SK-N-MC (cell line): ENCODE measurements at regions not wholly inside any gene's neighbourhood (a gene's known extent, or its start where the extent isn't known, plus 50 kb on each side); places are given as distances from the start of the nearest gene placed in this dataset.

Source experiments
- DNase-seq: peaks from one replicate; pipeline ENCODE4 v3.0.0-alpha.2; 2011; ENCODE audit warnings: low read depth, low spot score
- H3K27ac ChIP-seq: fragments of 200-600 bp; sonication (generic); 2 replicates; pipeline ENCODE4 v1.5.1; 2016; ENCODE audit warnings: mixed run types
- H3K36me3 ChIP-seq: fragments of 200-600 bp; sonication (generic); 2 replicates; pipeline ENCODE4 v1.6.1; 2017; ENCODE audit warnings: antibody characterized with exemption, low read length, mixed read lengths; ENCODE audit not compliant: insufficient read depth
- H3K4me3 ChIP-seq: fragments of 200-600 bp; sonication (generic); 2 replicates; pipeline ENCODE4 v1.5.1; 2016
- H3K9ac ChIP-seq: fragments of 200-600 bp; sonication (generic); 2 replicates; pipeline ENCODE4 v1.8.0; 2017; ENCODE audit warnings: mixed run types, mixed read lengths; ENCODE audit not compliant: insufficient read length
- H3K9me3 ChIP-seq: fragments of 200-600 bp; sonication (generic); 2 replicates; pipeline ENCODE4 v1.6.1; 2017; ENCODE audit warnings: low read depth, mild to moderate bottlenecking, antibody characterized with exemption, low read length, moderate library complexity, mixed read lengths
- EZH2 ChIP-seq: fragments of 200-600 bp; sonication (generic); IDR thresholded peaks from one replicate; pipeline ENCODE4 v1.6.1; 2017; ENCODE audit warnings: antibody characterized with exemption
- FOXP2 ChIP-seq: optimal IDR thresholded peaks from 2 replicates; pipeline ENCODE3; 2011; ENCODE audit warnings: mild to moderate bottlenecking, moderate library complexity; ENCODE audit not compliant: insufficient read depth; ENCODE audit errors: extremely low read length, control extremely low read depth
- POLR2AphosphoS5 ChIP-seq: IDR thresholded peaks from 2 replicates; pipeline ENCODE4 v1.6.1; 2012; ENCODE audit warnings: mild to moderate bottlenecking, low read depth, low read length, borderline replicate concordance

DNA sequence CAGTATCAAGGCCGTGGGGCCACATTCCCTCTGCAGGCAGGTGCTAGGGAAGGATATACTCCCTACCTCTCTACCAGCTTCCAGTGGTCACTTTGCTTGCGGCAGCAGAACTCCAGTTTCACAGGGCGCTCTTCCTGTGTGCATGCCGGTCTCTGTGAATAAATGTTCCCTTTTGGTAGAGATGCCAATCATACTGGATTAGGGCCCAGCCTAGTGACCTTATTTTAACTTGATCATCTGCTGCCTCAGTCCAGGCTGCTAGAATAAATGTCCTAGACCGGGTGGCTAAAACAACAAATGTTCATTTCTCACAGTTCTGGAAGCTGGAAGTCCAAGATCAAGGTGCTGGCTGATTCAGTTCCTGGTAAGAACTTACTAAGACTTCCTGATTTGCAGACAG lies 198.8 kb upstream of the TMEM132C start:
- Histone ChIP-seq H3K9ac (no peak overlapping the region), H3K36me3 (no peaks in the 10 kb centered on the region), H3K9me3 (no peaks in the 10 kb centered on the region), H3K4me3 (no peak overlapping the region), H3K27ac (no peak overlapping the region)
- no peak for DNase-seq
- TF ChIP-seq EZH2 (no peak), FOXP2 (no peak), POLR2AphosphoS5 (no peak)

DNA sequence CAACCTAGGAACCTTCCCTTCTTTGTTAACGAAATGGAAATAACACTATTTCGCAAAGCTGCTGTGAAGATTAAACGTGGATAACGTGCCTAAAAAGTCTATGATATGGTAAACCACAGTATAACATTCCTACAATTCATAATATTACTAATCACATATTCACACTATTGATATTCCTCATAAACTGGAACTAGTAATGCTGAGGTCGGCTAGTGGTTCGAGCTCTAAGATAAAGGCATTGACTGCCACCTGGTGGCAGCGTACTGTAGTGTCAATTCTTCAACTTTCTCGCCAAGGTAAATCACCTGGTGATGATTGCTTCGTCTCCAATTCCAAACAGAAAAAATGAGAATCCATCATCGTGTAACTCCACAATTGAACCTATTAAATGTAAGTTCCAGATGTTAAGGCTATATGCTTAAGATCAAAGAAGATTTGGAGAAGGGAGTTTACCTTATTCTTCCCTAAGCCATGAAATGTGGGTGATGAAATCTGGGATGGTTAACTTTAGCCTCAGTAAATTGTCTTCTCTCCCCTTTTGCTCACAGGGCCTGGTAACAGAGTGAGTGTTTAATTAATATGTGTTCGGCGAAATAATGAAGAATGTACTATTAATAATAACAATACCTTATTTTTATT lies 197.5 kb upstream of the TMEM132C start:
- H3K4me3 ChIP-seq: no peak overlapping the region
- H3K27ac ChIP-seq: no peak overlapping the region
- peak; percentile 26 for DNase-seq
- no peaks in the 10 kb centered on the region for H3K36me3 ChIP-seq
- no peaks in the 10 kb centered on the region for H3K9me3 ChIP-seq
- H3K9ac ChIP-seq: no peak overlapping the region
- TF ChIP-seq FOXP2 (no peak), EZH2 (no peak), POLR2AphosphoS5 (no peak)

DNA sequence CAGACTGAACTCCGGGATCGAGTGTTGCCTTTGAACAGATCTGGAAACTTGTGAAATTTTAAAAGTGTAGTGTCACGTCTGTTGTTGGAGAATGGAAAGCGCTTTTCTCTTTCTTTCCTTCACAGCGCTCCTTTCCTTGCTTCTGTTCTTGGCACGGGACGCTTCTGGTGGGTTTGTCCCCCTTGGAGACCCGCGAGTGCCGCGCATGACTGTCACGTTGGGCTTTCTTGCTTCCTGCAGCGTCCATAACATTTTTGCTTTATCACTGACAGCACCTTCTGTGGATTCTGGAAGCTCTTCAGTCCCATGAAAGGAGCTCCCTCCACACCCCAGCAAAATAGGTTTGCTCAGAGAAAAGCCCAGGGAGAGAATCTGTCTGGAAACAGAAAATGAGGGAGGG lies 193.0 kb upstream of the TMEM132C start:
- H3K9me3 ChIP-seq: no peaks in the 10 kb centered on the region
- no peaks in the 10 kb centered on the region for H3K36me3 ChIP-seq
- H3K27ac ChIP-seq: no peak overlapping the region
- DNase-seq: no peak
- TF ChIP-seq EZH2 (no peak), FOXP2 (no peak), POLR2AphosphoS5 (no peak)
- H3K9ac ChIP-seq: no peak overlapping the region
- no peak overlapping the region for H3K4me3 ChIP-seq

DNA sequence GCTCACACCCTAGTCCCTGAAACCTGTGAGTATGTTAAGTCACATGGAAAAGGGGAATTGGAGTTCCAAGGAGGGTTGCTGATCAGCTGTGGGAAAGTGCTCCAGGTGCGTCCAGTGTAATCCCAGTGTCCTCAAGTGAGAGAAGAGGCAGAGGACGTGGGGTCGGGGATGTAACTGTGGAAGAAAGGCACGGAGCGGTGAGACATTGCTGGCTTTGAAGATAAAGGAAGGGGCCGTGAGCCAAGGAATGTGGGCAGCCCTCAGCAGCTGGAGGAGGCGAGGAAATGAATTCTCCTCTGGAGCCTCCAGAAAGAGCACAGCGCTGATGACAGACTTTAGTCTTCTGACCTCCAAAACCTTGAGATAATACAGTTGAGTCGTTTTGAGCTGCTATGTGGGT lies 191.6 kb upstream of the TMEM132C start:
- Histone ChIP-seq H3K9ac (no peak overlapping the region), H3K36me3 (no peaks in the 10 kb centered on the region), H3K27ac (no peak overlapping the region), H3K9me3 (no peaks in the 10 kb centered on the region), H3K4me3 (no peak overlapping the region)
- TF ChIP-seq POLR2AphosphoS5: no peak
- no peak for TF ChIP-seq FOXP2
- TF ChIP-seq EZH2: no peak
- DNase-seq: no peak

DNA sequence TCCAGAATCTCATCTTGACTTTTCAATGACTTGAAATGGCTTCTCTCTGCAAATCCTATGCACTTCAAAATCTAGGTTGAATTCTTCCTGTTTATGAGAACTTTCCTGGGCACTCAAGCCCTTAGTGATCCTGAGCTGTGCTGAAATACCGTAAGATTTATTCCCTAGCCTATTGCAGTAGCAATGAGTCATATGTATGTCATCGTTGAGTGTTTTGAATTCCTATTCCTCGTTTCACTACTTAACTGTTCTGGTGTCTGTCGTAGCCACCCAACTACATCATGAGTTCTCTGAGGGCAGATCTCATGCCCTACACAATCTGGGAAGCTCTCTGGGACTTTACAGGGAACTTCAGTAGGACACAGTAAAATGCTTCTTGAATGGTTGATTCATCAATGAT lies 190.8 kb upstream of the TMEM132C start:
- DNase-seq: no peak
- Histone ChIP-seq H3K27ac (no peak overlapping the region), H3K4me3 (no peak overlapping the region), H3K9ac (no peak overlapping the region), H3K9me3 (no peaks in the 10 kb centered on the region), H3K36me3 (no peaks in the 10 kb centered on the region)
- no peak for TF ChIP-seq EZH2
- TF ChIP-seq FOXP2: no peak
- TF ChIP-seq POLR2AphosphoS5: no peak

DNA sequence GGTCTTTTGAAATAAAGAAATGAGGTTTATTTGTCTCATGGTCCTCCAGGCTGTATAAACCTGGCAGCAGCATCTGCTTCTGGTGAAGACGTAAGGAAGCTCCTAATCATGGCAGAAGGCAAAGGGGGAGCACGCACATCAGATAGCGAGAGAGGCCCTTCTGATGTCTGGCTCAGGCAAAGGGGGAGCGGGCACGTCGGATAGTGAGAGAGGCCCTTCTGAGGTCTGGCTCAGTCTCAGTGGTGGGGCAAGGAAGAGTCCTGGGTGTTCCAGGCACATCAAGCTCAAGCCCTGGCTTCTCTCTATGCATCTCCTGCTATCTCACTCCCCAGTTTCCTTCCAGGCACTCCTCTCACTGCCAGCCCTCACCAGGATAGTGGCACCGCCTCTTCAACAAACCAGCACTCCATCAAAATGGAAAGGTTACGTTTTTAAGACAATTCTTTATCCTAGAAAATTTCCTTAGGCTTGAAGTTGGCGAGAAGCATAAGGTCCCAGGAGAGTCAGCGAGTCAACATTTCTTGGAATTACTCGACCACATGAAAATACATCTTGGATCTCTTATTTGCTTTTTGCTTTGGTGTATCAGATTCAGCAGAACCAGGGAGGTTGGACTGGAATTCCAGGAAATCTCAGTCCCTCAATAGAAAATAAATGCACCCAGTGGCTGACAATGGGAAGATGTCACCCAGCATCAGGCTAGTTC lies 189.6 kb upstream of the TMEM132C start:
- no peak overlapping the region for H3K27ac ChIP-seq
- no peaks in the 10 kb centered on the region for H3K9me3 ChIP-seq
- TF ChIP-seq EZH2: no peak
- TF ChIP-seq FOXP2: no peak
- TF ChIP-seq POLR2AphosphoS5: no peak
- H3K9ac ChIP-seq: no peak overlapping the region
- H3K36me3 ChIP-seq: no peaks in the 10 kb centered on the region
- no peak for DNase-seq
- H3K4me3 ChIP-seq: no peak overlapping the region

DNA sequence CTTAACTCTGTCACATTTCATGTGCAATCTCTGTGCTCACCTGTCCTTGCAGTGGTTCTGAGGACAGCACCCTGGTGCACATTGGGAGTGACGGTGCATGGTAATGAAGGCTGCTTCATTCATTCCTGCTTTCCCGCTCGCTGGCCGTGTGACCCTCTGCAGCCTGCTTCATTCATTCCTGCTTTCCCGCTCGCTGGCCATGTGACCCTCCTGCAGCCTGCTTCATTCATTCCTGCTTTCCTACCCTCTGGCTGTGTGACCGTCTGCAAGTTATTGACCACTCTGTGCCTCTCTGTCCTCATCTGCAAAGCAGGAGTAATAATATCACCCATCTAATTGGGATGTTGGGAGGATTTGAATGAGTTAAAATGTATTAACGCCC lies 189.1 kb upstream of the TMEM132C start:
- no peaks in the 10 kb centered on the region for H3K9me3 ChIP-seq
- DNase-seq: no peak
- no peaks in the 10 kb centered on the region for H3K36me3 ChIP-seq
- TF ChIP-seq POLR2AphosphoS5 (no peak), FOXP2 (no peak), EZH2 (no peak)
- H3K27ac ChIP-seq: no peak overlapping the region
- H3K9ac ChIP-seq: no peak overlapping the region
- no peak overlapping the region for H3K4me3 ChIP-seq

DNA sequence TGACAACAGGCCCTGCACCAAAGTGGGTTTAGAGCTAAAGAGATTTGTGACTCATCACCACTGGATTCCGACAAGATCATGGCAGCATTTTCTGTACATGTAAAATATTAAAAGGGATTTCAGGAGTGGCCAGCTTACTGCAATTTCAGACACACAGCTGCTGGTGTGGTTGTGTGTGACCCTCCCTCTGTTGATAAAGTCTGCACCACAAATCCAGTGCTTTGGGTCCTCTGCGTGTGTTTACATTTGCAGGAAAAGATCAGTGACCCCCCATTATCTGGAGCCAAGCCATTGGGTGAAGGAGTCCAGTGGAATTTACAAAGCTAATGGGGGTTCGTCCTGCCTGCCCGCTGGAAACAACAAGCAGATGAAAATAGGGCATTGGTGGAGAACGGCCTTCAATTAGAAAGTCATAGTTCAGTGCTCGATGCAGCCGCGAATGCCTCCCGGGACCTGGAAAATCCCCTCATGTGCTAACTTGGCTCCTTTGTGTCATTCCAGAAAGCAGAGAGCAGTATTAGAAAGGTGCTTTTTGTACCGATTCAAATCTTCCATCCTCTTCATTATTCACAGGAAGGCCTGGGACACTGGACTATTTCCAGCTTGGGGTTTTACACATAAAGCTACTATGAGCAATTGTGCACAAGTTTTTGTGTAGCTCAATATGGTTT lies 188.5 kb upstream of the TMEM132C start:
- no peak overlapping the region for H3K27ac ChIP-seq
- TF ChIP-seq FOXP2: no peak
- no peak for TF ChIP-seq EZH2
- no peak for TF ChIP-seq POLR2AphosphoS5
- H3K4me3 ChIP-seq: no peak overlapping the region
- H3K36me3 ChIP-seq: no peaks in the 10 kb centered on the region
- no peak for DNase-seq
- no peaks in the 10 kb centered on the region for H3K9me3 ChIP-seq
- H3K9ac ChIP-seq: no peak overlapping the region
